HEK293T (cell line): ENCODE measurements at regions not wholly inside any gene's neighbourhood (a gene's known extent, or its start where the extent isn't known, plus 50 kb on each side); places are given as distances from the start of the nearest gene placed in this dataset.

Source experiments
- CTCF ChIA-PET: fragments of 350-600 bp; formaldehyde crosslinking; extraction: SDS; loops from one replicate; lab custom pipeline; 2021; ENCODE audit warnings: antibody characterized with exemption, inconsistent platforms; lab: Yijun Ruan, JAX
- POLR2A ChIA-PET: fragments of 350-600 bp; formaldehyde crosslinking; extraction: SDS; loops from one replicate; lab custom pipeline; 2020; ENCODE audit warnings: antibody characterized with exemption, inconsistent platforms; lab: Yijun Ruan, JAX
- DNase-seq: peaks from one replicate; pipeline ENCODE4 v3.0.0; 2012; ENCODE audit warnings: mixed read lengths; ENCODE audit errors: extremely low spot score
- ARNT ChIP-seq: fragments of 450-650 bp; IDR thresholded peaks from 2 replicates; pipeline ENCODE4 v1.6.1; 2017; ENCODE audit warnings: mild to moderate bottlenecking
- BHLHE40 ChIP-seq: fragments of 450-650 bp; IDR thresholded peaks from 2 replicates; pipeline ENCODE4 v1.6.1; 2016; ENCODE audit warnings: mild to moderate bottlenecking, moderate library complexity, borderline replicate concordance
- CTBP1 ChIP-seq: fragments of 450-650 bp; IDR thresholded peaks from 2 replicates; pipeline ENCODE4 v1.6.1; 2016; ENCODE audit warnings: borderline replicate concordance
- ELF4 ChIP-seq: fragments of 450-650 bp; IDR thresholded peaks from 2 replicates; pipeline ENCODE4 v1.6.1; 2017; ENCODE audit warnings: antibody characterized with exemption
- FOXA1 ChIP-seq: fragments of 450-650 bp; IDR thresholded peaks from 2 replicates; pipeline ENCODE4 v1.6.1; 2016; ENCODE audit warnings: mild to moderate bottlenecking
- FOXK2 ChIP-seq: fragments of 450-650 bp; IDR thresholded peaks from 2 replicates; pipeline ENCODE4 v1.6.1; 2016; ENCODE audit warnings: mild to moderate bottlenecking
- FOXM1 ChIP-seq: fragments of 450-650 bp; IDR thresholded peaks from 2 replicates; pipeline ENCODE4 v1.6.1; 2017; ENCODE audit warnings: mild to moderate bottlenecking, borderline replicate concordance
- HDGF ChIP-seq: fragments of 450-650 bp; IDR thresholded peaks from 2 replicates; pipeline ENCODE4 v1.6.1; 2017; ENCODE audit warnings: antibody characterized with exemption, borderline replicate concordance
- L3MBTL2 ChIP-seq: fragments of 450-650 bp; conservative IDR thresholded peaks from 2 replicates; pipeline ENCODE4 v1.6.1; 2016; ENCODE audit warnings: mild to moderate bottlenecking
- LEF1 ChIP-seq: fragments of 450-650 bp; IDR thresholded peaks from 2 replicates; pipeline ENCODE4 v1.6.1; 2017; ENCODE audit warnings: mild to moderate bottlenecking, borderline replicate concordance
- NFRKB ChIP-seq: fragments of 450-650 bp; IDR thresholded peaks from 2 replicates; pipeline ENCODE4 v1.6.1; 2016; ENCODE audit warnings: mild to moderate bottlenecking, moderate library complexity
- PKNOX1 ChIP-seq: fragments of 450-650 bp; IDR thresholded peaks from 2 replicates; pipeline ENCODE4 v1.6.1; 2016
- SP1 ChIP-seq: fragments of 450-650 bp; IDR thresholded peaks from 2 replicates; pipeline ENCODE4 v1.6.1; 2017
- SUZ12 ChIP-seq: fragments of 450-650 bp; IDR thresholded peaks from 2 replicates; pipeline ENCODE4 v1.6.1; 2016; ENCODE audit warnings: mild to moderate bottlenecking
- TARDBP ChIP-seq: fragments of 450-650 bp; IDR thresholded peaks from 2 replicates; pipeline ENCODE4 v1.6.1; 2016
- ZNF384 ChIP-seq: fragments of 450-650 bp; IDR thresholded peaks from 2 replicates; pipeline ENCODE4 v1.6.1; 2016

DNA sequence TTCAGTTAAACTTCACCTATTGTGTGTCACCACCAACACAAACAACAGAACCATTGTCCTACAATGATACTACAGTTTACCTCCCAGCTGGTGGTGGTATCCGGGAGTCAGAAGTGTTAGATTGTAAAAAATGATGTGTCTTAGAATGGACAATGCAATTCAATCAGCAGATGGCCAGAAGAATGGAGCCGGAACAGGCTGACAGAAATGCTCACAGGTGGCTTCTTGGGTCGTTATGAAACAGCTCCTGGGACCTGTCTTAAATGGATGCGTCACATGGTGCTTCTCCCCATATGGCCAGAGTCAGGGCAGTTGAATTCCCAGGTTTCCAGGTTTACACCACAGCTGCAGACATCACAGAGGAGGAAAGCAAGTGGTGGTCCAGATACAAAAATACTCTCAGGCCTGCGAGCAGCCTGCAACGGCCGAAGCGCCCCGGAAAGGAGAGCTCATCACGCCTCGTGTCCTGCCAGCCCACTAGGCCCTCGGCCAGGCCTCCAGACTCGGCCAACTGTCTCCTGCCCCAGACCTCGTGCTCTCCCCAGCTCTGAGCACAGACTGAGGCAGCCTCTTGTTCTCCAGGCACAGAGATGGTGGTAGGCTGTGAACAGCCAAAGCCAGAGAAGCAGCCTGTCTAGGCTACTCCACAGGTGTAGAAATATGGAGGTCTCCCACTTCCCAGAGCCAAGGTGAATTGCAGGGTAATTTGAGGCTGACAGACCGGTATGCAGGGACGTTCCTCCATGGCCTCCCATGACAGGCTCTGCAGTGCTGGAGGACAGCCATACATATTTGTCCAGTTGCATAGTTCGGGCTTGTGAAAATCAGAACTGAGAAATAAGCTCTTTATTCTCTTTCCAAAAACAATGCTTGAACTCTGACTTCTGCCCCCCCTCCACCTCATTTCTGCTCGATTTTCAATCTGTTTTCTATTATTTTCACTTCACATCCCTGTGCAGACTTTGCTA lies 98.5 kb upstream of the SPATA31C2 start:
- TF ChIP-seq ARNT (no peak), FOXA1 (no peak), NFRKB (no peak), BHLHE40 (no peak), CTBP1 (no peak), SP1 (no peak), LEF1 (no peak), HDGF (no peak), ELF4 (no peak), L3MBTL2 (no peak), TARDBP (no peak), ZNF384 (no peak), FOXK2 (no peak), FOXM1 (no peak), PKNOX1 (no peak), SUZ12 (no peak)
- POLR2A ChIA-PET, result no interaction called here
- CTCF ChIA-PET, result no interaction called here

GRCh38 chr9:88235615-88236014 lies 97.3 kb upstream of the SPATA31C2 start:
- TF ChIP-seq CTBP1 (no peak), SUZ12 (no peak), FOXK2 (no peak), FOXM1 (no peak), LEF1 (no peak), TARDBP (no peak), ELF4 (no peak), FOXA1 (no peak), NFRKB (no peak), ZNF384 (no peak), PKNOX1 (no peak)
- POLR2A ChIA-PET, result no interaction called here
- no peak for DNase-seq
- CTCF ChIA-PET, result no interaction called here

More for the DNA sequence above, 98.5 kb upstream of the SPATA31C2 start:
- DNase-seq, result no peak

- TF ChIP-seq ARNT, result no peak
- no peak for TF ChIP-seq ZNF384
- no peak for TF ChIP-seq PKNOX1
- no peak for TF ChIP-seq FOXK2
- no peak for TF ChIP-seq ELF4
- TF ChIP-seq TARDBP, result no peak
- no peak for TF ChIP-seq FOXA1
- no peak for TF ChIP-seq NFRKB
- TF ChIP-seq L3MBTL2, result no peak
- TF ChIP-seq FOXM1, result no peak
- ChIA-PET CTCF (no interaction called here), POLR2A (no interaction called here)
- no peak for DNase-seq
These were observed 95.8 kb upstream of the SPATA31C2 start for GRCh38 chr9:88234114-88234513.

GRCh38 chr9:88233091-88233490 lies 94.8 kb upstream of the SPATA31C2 start:
- POLR2A ChIA-PET, result no interaction called here
- CTCF ChIA-PET, result no interaction called here
- TF ChIP-seq BHLHE40 (no peak), FOXK2 (no peak), FOXA1 (no peak), TARDBP (no peak), ZNF384 (no peak), SUZ12 (no peak), LEF1 (no peak), CTBP1 (no peak), L3MBTL2 (no peak), FOXM1 (no peak), ARNT (no peak), ELF4 (no peak), PKNOX1 (no peak), SP1 (no peak), HDGF (no peak)
- DNase-seq, result no peak

DNA sequence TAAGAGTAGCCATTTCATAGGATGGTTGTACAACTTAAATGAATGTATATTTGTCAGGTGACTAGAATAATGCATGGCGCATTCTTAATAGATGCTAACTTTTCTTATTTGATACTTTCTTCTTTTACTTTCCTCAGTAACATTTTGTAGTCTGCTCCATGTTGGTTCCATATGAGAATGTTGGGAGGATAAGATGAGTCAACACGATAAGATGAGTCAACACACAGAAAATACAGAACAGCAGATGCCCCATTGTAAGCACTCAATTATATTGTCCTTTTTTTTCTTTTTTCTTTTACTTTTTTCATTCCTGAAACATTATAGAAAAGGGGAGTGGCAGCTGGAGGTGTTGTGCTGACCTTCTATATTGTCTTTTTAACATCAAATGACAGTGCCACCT lies 92.3 kb upstream of the SPATA31C2 start:
- ChIA-PET POLR2A (no interaction called here), CTCF (no interaction called here)
- no peak for DNase-seq
- no peak for TF ChIP-seq FOXA1
- TF ChIP-seq ARNT, result no peak
- TF ChIP-seq ZNF384, result no peak
- no peak for TF ChIP-seq LEF1
- TF ChIP-seq ELF4, result no peak
- TF ChIP-seq SUZ12, result no peak
- TF ChIP-seq PKNOX1, result no peak
- TF ChIP-seq FOXK2, result no peak
- no peak for TF ChIP-seq L3MBTL2
- TF ChIP-seq HDGF, result no peak
- no peak for TF ChIP-seq TARDBP
- no peak for TF ChIP-seq SP1
- no peak for TF ChIP-seq CTBP1
- TF ChIP-seq FOXM1, result no peak
- TF ChIP-seq NFRKB, result no peak
- no peak for TF ChIP-seq BHLHE40
